Ascending aorta (tissue), 2 donors: ENCODE measurements at regions not wholly inside any gene's neighbourhood (a gene's known extent, or its start where the extent isn't known, plus 50 kb on each side); places are given as distances from the start of the nearest gene placed in this dataset.

ENCODE experiments used
- DNase-seq, 2 donors: peaks; one replicate each; pipeline ENCODE4 v3.0.0-alpha.2; 2019; ENCODE audit warnings: low spot score in 2 of 2
- H3K27ac ChIP-seq, 2 donors: fragments of 200-600 bp; sonication (generic); one replicate each; pipeline ENCODE4 v1.5.1; 2016 to 2017; ENCODE audit warnings: mild to moderate bottlenecking in 1 of 2
- H3K27me3 ChIP-seq: fragments of 200-600 bp; sonication (generic); one replicate; pipeline ENCODE4 v1.5.1; 2017
- H3K36me3 ChIP-seq, 2 donors: fragments of 200-600 bp; sonication (generic); one replicate each; pipeline ENCODE4 v1.5.1; 2016
- H3K4me1 ChIP-seq, 2 donors: fragments of 200-600 bp; sonication (generic); one replicate each; pipeline ENCODE4 v1.5.1; 2016 to 2017; ENCODE audit warnings: mild to moderate bottlenecking in 1 of 2
- H3K4me3 ChIP-seq, 2 donors: fragments of 200-600 bp; sonication (generic); one replicate each; pipeline ENCODE4 v1.5.1; 2016 to 2017; ENCODE audit warnings: mild to moderate bottlenecking in 1 of 2
- H3K9me3 ChIP-seq, 2 donors: fragments of 200-600 bp; sonication (generic); one replicate each; pipeline ENCODE4 v1.5.1; 2016
- CTCF ChIP-seq, 3 experiments: fragments of 200-600 bp in 2 of 3; fragments of 450-650 bp in 1 of 3; sonication (generic) in 2 of 3; IDR thresholded peaks; one replicate each; pipeline ENCODE4 v1.5.1; 2016 to 2019; ENCODE audit warnings: antibody characterized with exemption in 3 of 3, mild to moderate bottlenecking in 1 of 3, moderate library complexity in 1 of 3
- intact Hi-C: fragments of 100-400 bp; cut with DNase I; formaldehyde crosslinking; loops from one replicate; pipeline ENCODE4 v1.15.1; 2023

DNA sequence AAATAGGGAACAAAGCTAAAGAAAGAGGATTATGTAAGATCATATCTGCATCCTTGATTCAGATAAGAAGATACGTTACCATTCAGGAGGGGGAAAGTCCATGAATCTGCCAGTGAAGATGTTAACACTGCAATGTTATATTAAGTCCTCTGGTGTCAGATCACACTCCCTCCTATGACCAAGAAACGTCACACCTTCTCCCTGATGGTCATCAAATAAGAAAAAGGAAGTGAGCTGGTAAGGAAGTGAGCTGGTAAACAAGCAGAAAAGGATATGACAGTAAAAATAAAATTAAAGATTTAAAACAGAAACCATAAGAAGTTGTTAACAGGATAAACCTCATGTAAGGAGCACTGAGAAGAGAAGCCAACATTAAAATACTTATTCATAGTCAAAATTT is 340.2 kb downstream of the SEC23A start:
- H3K4me3 ChIP-seq = no peak overlapping the region
- H3K4me1 ChIP-seq = no peaks in the 10 kb centered on the region
- H3K36me3 ChIP-seq = no peaks in the 10 kb centered on the region
- no peak for DNase-seq
- intact Hi-C loops = no loop called here
- no peaks in the 10 kb centered on the region for H3K9me3 ChIP-seq
- no peak overlapping the region for H3K27ac ChIP-seq
- TF ChIP-seq CTCF (IDR thresholded peaks at IDR 0.05) = no peak
- H3K27me3 ChIP-seq = no peaks in the 10 kb centered on the region

DNA sequence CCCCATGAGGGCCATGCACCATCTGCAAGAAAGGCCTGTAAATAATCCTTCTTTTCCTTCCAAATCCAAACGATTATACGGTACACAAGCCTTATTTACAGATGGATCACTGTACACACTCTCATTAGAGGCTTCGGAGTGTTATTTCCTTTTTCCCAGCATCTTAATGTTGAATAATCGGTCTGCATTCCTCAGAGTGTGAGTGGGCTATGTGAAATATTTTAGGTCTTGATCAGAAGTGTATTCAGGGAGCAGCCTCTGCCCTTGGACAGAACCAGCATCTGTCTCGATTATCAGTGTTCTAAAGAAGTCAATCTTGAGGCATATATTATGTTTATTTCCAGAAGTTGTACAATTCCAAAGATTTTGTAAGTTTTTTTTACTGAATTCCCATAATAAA is 340.6 kb downstream of the SEC23A start:
- H3K9me3 ChIP-seq = no peaks in the 10 kb centered on the region
- DNase-seq = no peak
- H3K4me3 ChIP-seq = no peak overlapping the region
- no peaks in the 10 kb centered on the region for H3K4me1 ChIP-seq
- H3K36me3 ChIP-seq = no peaks in the 10 kb centered on the region
- TF ChIP-seq CTCF (IDR thresholded peaks at IDR 0.05) = no peak
- intact Hi-C loops = no loop called here
- no peak overlapping the region for H3K27ac ChIP-seq
- H3K27me3 ChIP-seq = no peaks in the 10 kb centered on the region

DNA sequence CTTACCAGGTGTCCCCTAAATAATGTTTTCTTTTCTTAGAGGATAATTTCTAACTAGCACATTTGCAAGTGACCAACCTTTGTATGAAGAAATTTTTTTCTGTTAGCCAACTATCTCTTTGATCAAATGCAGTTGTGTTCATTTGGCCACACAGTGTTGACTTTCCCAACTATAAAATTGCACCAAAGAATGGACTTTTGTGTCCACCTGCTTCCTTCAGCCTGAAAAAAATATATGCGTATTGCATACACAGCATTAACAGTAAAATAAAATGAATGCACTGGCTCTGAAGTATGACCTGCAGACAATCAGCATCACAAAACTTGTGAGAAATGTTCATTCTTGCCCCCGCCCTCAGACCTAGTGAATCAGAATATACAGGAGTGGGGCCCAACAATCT is 342.0 kb downstream of the SEC23A start:
- Histone ChIP-seq H3K4me1 (no peaks in the 10 kb centered on the region), H3K9me3 (no peaks in the 10 kb centered on the region), H3K36me3 (no peaks in the 10 kb centered on the region), H3K27me3 (no peaks in the 10 kb centered on the region), H3K4me3 (no peak overlapping the region), H3K27ac (no peak overlapping the region)
- TF ChIP-seq CTCF (IDR thresholded peaks at IDR 0.05) = no peak
- DNase-seq = no peak
- intact Hi-C loops = no loop called here

DNA sequence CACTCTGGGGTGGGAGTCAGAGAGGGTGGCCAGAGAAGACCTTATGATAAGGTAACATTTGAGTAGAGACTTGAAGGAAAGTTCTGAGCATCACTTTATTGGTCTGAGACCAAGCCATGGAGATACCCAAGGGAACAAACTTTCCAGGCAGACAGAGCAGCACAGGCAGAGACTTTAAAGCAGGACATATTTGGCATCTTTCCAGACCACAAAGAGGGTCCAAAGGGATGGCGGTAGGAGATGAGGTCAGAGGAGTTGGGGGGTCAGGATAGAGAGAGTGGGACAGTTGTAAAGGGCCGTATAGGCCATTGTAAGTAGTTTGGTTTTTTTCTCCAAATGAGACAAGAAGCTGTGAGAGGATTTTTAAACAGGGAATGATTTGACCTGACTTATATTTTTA is 344.4 kb downstream of the SEC23A start:
- Histone ChIP-seq H3K27ac (no peak overlapping the region), H3K9me3 (no peaks in the 10 kb centered on the region), H3K4me3 (no peak overlapping the region), H3K4me1 (no peaks in the 10 kb centered on the region), H3K36me3 (no peaks in the 10 kb centered on the region), H3K27me3 (no peaks in the 10 kb centered on the region)
- intact Hi-C loops = no loop called here
- no peak for DNase-seq
- TF ChIP-seq CTCF (IDR thresholded peaks at IDR 0.05) = no peak

- intact Hi-C loops = no loop called here
- H3K4me3 ChIP-seq = no peak overlapping the region
- no peaks in the 10 kb centered on the region for H3K27me3 ChIP-seq
- no peaks in the 10 kb centered on the region for H3K4me1 ChIP-seq
- no peaks in the 10 kb centered on the region for H3K9me3 ChIP-seq
- H3K36me3 ChIP-seq = no peaks in the 10 kb centered on the region
- H3K27ac ChIP-seq = no peak overlapping the region
- TF ChIP-seq CTCF (IDR thresholded peaks at IDR 0.05) = no peak
- no peak for DNase-seq
Measured at GRCh38 chr14:38755036-38755435, 348.0 kb downstream of the SEC23A start.

- no peak overlapping the region for H3K4me3 ChIP-seq
- H3K27ac ChIP-seq = no peak overlapping the region
- intact Hi-C loops = no loop called here
- H3K36me3 ChIP-seq = no peaks in the 10 kb centered on the region
- no peaks in the 10 kb centered on the region for H3K9me3 ChIP-seq
- TF ChIP-seq CTCF (IDR thresholded peaks at IDR 0.05) = no peak
- no peaks in the 10 kb centered on the region for H3K27me3 ChIP-seq
- DNase-seq = no peak
- H3K4me1 ChIP-seq = no peaks in the 10 kb centered on the region
Measured at GRCh38 chr14:38752750-38753149, 350.3 kb downstream of the SEC23A start.
